ENCODE measurements at regions not wholly inside any gene's neighbourhood (a gene's known extent, or its start where the extent isn't known, plus 50 kb on each side); places are given as distances from the start of the nearest gene placed in this dataset.

DNA sequence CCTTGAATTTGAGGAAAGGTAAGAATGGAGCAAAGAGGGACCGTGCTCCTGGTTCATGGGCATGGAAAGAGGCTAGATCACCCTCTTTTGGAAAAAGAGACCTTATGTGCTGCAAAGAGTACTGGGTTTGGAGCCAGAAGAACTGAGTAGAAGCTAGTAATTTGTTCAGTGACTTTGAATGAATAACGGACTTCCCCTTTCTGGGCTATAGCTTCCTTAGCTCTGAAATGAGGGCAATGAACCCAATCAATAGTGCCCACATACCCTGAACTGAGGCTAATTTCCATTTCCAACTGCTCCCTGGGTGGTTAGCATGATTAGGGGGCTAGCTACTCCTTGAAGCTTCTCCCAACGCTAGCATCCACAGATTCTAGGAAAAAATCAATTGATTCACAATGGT lies 121.4 kb downstream of the UNC5CL start:
- H3K9me3 ChIP-seq, result no peaks in the 10 kb centered on the region

DNA sequence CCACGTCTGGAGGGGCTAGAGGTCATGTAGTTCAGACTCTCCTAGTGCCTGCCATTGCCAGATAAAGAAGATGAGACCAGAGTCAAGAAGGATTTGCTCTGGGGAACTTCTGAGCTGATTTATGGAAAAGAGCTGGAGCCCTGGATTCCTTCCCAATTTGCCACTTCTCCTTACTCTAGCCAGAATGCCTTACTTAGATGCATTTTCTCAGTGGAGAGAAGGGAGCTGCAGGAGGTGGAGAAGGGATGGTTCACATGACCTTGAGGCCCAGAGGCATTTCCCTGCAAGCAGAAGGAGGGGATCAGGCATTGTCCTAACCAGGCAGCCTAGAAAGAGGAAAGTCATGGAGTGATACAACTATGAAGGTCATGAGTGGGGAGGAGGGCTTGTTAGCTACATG lies 122.2 kb downstream of the UNC5CL start:
- H3K27ac ChIP-seq, result no peak overlapping the region
- no peak overlapping the region for H3K4me3 ChIP-seq
- H3K36me3 ChIP-seq, result no peaks in the 10 kb centered on the region
- no peaks in the 10 kb centered on the region for H3K9me3 ChIP-seq
- no peak for TF ChIP-seq POLR2A (IDR thresholded peaks at IDR 0.05)
- no peaks in the 10 kb centered on the region for H3K27me3 ChIP-seq
- ATAC-seq (ENCODE audit: low FRiP score in 2 of 2), result no peak
- no peak for DNase-seq
- H3K4me1 ChIP-seq, result peaks cover 0 to 3% (median 0%) of the 10 kb centered on the region in 4 donors
- WGBS, 2 donors, result 33 to 56% methylated on average over 1 of the region's 1 CpG

More for the DNA sequence above, 121.4 kb downstream of the UNC5CL start:
- TF ChIP-seq POLR2AphosphoS5 (IDR thresholded peaks at IDR 0.05) (no peak), POLR2A (IDR thresholded peaks at IDR 0.05) (no peak), EP300 (IDR thresholded peaks at IDR 0.05) (no peak)
- TF ChIP-seq, protein P1, sequence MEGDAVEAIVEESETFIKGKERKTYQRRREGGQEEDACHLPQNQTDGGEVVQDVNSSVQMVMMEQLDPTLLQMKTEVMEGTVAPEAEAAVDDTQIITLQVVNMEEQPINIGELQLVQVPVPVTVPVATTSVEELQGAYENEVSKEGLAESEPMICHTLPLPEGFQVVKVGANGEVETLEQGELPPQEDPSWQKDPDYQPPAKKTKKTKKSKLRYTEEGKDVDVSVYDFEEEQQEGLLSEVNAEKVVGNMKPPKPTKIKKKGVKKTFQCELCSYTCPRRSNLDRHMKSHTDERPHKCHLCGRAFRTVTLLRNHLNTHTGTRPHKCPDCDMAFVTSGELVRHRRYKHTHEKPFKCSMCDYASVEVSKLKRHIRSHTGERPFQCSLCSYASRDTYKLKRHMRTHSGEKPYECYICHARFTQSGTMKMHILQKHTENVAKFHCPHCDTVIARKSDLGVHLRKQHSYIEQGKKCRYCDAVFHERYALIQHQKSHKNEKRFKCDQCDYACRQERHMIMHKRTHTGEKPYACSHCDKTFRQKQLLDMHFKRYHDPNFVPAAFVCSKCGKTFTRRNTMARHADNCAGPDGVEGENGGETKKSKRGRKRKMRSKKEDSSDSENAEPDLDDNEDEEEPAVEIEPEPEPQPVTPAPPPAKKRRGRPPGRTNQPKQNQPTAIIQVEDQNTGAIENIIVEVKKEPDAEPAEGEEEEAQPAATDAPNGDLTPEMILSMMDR (IDR thresholded peaks at IDR 0.05), result no peak
- no peak overlapping the region for H3K27ac ChIP-seq
- DNase-seq (no peak), ATAC-seq (ENCODE audit: low FRiP score in 2 of 2) (no peak)
- no peak overlapping the region for H3K4me3 ChIP-seq
- no peaks in the 10 kb centered on the region for H3K27me3 ChIP-seq
- H3K36me3 ChIP-seq, result no peaks in the 10 kb centered on the region
- H3K4me1 ChIP-seq, result no peaks in the 10 kb centered on the region
- 72 to 74% methylated on average over 3 of the region's 3 CpGs for WGBS, 2 donors

DNA sequence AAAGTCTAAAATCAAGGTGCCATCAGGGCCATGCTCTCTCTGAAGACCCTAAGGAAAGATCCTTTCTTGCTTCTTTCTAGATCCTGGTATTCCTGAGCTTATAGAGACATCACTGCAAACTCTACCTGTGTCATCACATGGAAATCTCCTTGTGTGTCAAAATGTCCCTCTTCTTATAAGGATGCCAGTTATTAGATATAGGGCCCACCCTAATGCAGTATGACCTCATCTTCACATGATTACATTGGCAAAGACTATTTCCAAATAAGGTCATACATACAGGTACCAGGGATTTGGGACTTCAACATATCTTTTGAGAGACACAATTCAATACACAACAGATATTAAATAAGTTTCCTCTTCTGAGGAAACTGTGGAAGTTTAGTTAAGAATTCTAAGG lies 123.9 kb downstream of the UNC5CL start:
- no peak overlapping the region for H3K27ac ChIP-seq
- peaks cover 0 to 3% (median 0%) of the 10 kb centered on the region in 4 donors for H3K4me1 ChIP-seq
- H3K27me3 ChIP-seq, result no peaks in the 10 kb centered on the region
- no peaks in the 10 kb centered on the region for H3K9me3 ChIP-seq
- no peaks in the 10 kb centered on the region for H3K36me3 ChIP-seq
- no peak for ATAC-seq (ENCODE audit: low FRiP score in 2 of 2)
- no peak for DNase-seq
- TF ChIP-seq, protein P1 (IDR thresholded peaks at IDR 0.05), result no peak
- no peak for TF ChIP-seq POLR2A (IDR thresholded peaks at IDR 0.05)
- TF ChIP-seq POLR2AphosphoS5 (IDR thresholded peaks at IDR 0.05), result no peak
- no peak for TF ChIP-seq EP300 (IDR thresholded peaks at IDR 0.05)
- H3K4me3 ChIP-seq, result no peak overlapping the region

DNA sequence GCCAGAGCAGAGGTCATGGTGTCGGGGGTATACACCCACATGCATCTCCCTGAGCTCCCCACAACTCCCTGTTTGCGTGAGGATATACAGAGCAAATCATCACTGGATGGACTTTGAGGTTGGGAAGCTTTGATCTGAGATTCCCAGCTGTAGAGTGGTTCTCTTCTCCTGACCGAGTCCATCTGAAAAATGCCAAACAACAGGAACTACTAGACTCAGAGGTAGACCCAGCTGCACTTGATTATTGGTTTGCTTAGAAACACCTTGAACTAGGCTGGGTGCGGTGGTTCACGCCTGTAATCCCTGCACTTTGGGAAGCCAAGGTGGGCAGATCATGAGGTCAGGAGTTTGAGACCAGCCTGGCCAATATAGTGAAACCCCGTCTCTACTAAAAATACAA lies 125.0 kb downstream of the UNC5CL start:
- ATAC-seq (ENCODE audit: low FRiP score in 2 of 2), result no peak
- TF ChIP-seq POLR2AphosphoS5 (IDR thresholded peaks at IDR 0.05) (no peak), EP300 (IDR thresholded peaks at IDR 0.05) (no peak), POLR2A (IDR thresholded peaks at IDR 0.05) (no peak)
- TF ChIP-seq, protein P1 (IDR thresholded peaks at IDR 0.05), result no peak
- WGBS, 2 donors, result 87 to 95% methylated on average over 6 of the region's 6 CpGs

DNA sequence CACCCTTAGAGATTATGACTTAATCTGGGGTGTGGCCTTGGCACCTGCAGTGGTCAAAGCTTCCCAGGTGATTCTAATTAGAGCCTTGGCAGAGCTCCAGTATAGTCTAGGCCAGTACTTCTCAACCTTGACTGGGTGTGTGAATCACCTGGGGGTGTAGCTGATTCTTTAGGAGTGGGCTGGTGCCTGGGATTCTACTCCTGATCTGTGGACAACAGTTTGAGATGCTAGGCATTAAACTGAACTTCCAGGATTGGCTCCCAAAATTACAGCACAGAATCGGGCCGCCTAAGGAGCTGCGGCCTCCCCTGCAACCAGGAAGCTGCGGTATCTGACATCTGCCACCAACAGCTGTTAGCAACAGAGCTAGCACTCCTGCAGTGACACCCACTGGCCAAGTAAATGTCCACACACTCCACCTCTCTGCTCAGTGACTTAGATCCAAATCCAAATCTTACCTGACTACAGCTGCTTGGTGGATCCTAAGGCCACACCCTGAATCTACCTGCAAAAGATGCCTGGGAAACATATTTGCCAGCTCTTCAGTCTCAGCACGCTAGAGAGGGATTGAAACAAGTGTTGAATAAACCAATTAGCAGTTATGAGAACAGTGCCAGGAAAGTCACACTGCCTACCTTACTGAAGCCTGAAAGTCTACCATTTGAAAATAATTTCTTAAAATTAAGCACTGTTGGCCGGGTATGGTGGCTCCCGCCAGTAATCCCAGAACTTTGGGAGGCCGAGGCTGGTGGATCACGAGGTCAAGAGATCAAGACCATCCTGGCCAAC lies 126.7 kb downstream of the UNC5CL start:
- DNase-seq (peak in 1 of 2 donors; percentile 24), ATAC-seq (ENCODE audit: low FRiP score in 2 of 2) (peak; percentile 44 to 61)
- Histone ChIP-seq H3K27me3 (no peaks in the 10 kb centered on the region), H3K9me3 (no peaks in the 10 kb centered on the region), H3K36me3 (no peaks in the 10 kb centered on the region), H3K4me1 (peaks cover 0 to 3% (median 0%) of the 10 kb centered on the region in 4 donors), H3K4me3 (no peak overlapping the region), H3K27ac (no peak overlapping the region)
- 59 to 88% methylated on average over 5 to 9 of the region's 9 CpGs for WGBS, 2 donors
- TF ChIP-seq EP300 (IDR thresholded peaks at IDR 0.05) (no peak), POLR2A (IDR thresholded peaks at IDR 0.05) (no peak), POLR2AphosphoS5 (IDR thresholded peaks at IDR 0.05) (no peak)
- TF ChIP-seq, protein P1 (IDR thresholded peaks at IDR 0.05), result peak in 3 of 6 experiments; percentile 6 to 35 (median 33)

More for the DNA sequence above, 125.0 kb downstream of the UNC5CL start:
- H3K4me3 ChIP-seq, result no peak overlapping the region
- H3K27me3 ChIP-seq, result no peaks in the 10 kb centered on the region
- H3K27ac ChIP-seq, result no peak overlapping the region
- peaks cover 0 to 3% (median 0%) of the 10 kb centered on the region in 4 donors for H3K4me1 ChIP-seq
- no peaks in the 10 kb centered on the region for H3K36me3 ChIP-seq
- no peaks in the 10 kb centered on the region for H3K9me3 ChIP-seq
- DNase-seq, result no peak
